ENCODE measurements at regions not wholly inside any gene's neighbourhood (a gene's known extent, or its start where the extent isn't known, plus 50 kb on each side); places are given as distances from the start of the nearest gene placed in this dataset.
"Not testable (repeated sequence)": the region's sequence is repeated elsewhere in the genome, so short reads cannot be mapped to it uniquely, and the experiment has no call there.

- DNase-seq: no peak
These were observed 326.5 kb downstream of the SATB2 start for GRCh38 chr2:199131136-199131655.

- DNase-seq: no peak
These were observed 327.2 kb downstream of the SATB2 start for GRCh38 chr2:199130501-199130900.

- no peak for DNase-seq
These were observed 329.1 kb downstream of the SATB2 start for GRCh38 chr2:199128476-199129229.

DNA sequence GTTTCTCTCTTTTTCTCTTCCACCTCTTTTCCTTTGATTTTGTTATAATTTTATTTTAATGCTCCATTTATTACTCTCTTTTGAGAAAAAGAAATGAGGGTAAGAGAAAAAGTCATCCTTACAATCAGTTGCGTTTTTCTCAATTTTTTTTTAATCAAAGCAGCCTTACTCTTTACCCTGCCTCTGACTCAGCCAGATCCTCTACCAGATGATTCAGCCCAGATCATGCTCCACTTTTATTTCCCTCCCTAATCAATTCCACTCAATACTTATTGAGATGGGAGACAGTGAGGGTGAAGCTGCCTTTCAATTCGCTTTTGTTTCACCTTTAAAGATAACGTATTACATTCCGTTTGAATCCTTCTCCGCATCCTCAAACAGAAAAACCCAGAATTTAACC lies 337.9 kb downstream of the SATB2 start:
- no peak for DNase-seq

DNA sequence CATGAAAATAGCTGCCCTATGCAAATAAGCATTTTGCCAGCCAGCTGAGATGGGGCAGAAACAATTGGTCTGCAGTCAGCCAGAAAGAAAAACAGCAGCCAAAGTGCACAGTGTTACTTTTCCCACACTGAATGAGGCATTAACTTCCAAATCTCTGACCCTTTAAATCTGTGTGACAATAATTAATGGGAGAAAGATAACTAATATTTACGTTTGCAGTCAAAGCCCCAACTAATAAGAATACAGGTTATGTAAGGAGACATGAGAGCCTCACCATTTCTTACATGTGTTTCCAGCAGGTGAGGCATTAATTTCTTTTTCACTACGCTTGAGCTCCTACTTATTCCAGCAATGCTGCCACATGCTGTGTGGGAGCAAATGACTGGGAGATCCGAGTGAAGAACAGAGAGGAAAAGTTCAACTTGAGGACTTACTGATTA lies 339.0 kb downstream of the SATB2 start:
- no peak for DNase-seq

GRCh38 chr2:199115169-199115568 lies 342.6 kb downstream of the SATB2 start:
- no peak for DNase-seq

- no peak for DNase-seq
These were observed 344.6 kb downstream of the SATB2 start for GRCh38 chr2:199113111-199113510.

GRCh38 chr2:199111458-199111857 lies 346.3 kb downstream of the SATB2 start:
- DNase-seq: no peak

- DNase-seq: no peak
These were observed 349.7 kb downstream of the SATB2 start for GRCh38 chr2:199108056-199108455.

GRCh38 chr2:199105826-199106225 lies 351.9 kb downstream of the SATB2 start:
- no peak for DNase-seq

GRCh38 chr2:199101487-199101886 lies 356.3 kb downstream of the SATB2 start:
- DNase-seq: no peak

DNA sequence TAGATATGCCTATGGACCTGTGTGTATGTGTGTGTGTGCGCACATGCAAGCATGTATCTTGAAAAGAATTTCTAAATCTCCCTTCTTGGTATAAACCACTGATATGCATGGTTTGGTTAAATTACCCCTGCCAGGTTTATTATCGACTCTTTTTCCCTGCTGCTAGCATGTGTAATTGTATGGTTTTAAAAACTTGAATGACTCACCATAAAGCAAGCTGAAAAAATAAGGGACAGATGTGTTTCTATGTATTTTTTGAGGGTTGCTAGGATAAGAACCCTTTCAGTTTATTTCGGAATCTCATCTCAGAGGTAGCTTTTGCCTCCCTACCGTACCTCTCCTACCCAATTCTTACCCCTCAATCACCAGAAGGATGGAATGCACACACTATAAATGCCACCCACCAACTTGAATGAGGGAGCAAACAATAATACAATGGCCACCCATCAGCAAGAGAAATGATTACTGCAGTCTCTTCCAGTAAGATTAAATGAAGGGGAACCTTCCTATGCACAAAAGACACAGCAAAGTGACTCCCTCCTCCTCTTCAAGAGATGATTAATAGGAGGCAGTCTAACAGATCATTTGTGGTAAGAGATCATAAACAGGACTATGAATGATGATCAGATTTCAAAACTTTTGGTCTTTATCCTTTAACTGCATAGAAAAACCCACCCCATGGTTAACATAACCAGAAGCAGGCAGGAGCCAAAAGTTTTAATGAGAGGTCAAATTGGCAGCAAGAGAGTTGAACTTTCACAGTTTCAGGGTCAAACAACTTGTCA lies 357.2 kb downstream of the SATB2 start:
- DNase-seq: no peak

- no peak for DNase-seq
These were observed 365.3 kb downstream of the SATB2 start for GRCh38 chr2:199092419-199092818.

DNA sequence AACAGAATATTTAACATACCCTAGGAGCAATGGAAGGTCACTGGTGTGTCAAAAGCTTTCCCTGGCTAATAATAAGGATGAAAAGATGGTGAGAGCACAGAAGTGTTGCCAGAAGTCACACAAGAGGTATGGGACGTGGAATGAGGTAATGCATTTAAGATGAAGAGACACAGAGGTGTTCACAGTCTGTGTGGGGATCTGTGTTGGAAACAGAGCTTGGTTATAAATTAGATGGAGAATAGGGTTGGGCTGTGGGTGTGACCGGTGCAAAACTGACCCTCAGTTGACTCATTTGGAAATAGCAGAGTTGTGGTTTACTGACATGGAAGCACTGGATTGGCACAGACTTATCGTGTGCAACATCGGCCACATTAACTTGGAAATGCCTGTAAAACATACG lies 372.5 kb downstream of the SATB2 start:
- DNase-seq: no peak

- no peak for DNase-seq
These were observed 387.3 kb downstream of the SATB2 start for GRCh38 chr2:199070322-199070949.

DNA sequence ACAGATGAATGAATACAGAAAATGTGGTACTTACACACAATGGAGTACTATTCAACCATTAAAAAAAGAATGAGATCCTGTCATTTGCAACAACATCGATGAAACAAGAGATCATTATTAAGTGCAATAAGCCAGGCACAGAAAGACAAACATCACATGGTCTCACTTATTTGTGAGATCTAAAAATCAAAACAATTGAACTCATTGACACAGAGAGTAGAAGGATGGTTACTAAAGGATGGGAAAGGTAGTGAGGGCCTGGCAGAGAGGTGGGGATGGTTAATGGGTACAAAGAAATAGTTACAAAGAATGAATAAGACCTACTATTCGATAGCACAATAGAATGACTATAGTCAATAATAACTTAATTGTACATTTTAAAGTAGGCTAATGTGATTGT lies 393.5 kb downstream of the SATB2 start:
- no peak for DNase-seq

DNA sequence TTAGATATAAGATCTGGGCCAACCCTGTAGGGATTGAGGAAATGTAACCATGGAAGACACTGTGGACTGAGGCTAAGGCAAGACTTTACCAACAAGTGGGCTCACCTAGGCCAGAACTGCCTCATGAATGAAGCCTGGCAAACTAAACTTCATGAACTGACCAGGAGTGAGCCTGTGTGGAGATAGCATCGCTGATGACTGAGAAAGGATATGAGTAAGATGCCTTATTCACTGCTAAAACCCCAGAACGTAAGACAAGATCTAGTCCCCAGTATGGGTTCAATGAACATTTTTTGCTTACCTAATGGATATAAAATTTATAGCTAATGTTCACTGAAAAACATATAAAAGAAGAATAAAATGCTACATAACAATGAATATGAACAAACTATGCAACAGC lies 399.8 kb downstream of the SATB2 start:
- DNase-seq: no peak

DNA sequence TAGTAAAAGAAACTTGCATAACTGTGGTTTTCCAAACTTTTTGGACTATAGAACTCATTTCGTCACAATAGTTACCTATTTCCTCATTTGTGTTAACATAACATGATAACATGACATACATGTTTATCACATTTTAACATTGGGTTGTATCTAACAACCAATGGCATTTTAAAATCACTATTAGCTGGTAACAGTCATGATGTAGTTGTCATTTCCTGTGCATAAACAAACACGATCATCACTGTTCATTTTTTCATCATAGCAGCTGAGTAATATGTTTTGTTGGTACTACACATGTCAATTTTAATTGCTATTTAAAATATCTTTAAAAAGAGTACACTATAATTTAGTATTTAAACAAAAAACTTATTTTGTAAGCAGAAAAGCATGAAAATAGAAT lies 402.4 kb downstream of the SATB2 start:
- no peak for DNase-seq

DNA sequence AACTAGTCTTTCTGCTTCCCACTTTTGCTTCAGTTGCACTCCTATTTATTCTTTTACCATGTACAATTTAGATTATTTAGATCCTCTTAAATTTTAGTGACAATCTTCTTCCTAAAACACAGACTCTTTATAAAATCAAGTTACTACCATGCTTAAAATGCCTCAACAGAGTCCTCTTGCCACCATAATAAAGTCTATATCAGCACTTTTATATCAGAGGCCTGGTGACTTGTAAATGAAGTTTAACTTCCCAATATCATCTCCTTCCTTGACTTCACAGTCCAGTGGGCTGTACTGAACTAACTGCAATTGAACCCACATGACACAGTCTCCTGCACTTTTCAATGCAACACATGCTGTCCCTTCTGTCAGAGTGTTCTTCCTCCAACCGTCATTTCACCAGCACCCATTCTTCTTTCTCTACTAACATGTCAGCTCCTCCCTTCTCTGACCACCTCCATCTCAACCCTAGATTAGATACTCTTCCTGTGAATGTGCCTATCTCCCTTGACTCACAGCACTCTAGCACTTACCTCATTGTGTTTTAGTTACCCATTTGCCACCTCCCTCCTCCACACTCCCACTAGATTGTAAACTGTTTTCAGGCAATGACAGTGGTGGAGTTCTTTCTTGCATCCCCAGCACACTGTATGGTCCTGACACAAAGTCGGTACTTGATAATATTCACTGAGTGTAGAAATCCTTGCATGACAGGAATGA lies 414.9 kb downstream of the SATB2 start:
- no peak for DNase-seq

DNA sequence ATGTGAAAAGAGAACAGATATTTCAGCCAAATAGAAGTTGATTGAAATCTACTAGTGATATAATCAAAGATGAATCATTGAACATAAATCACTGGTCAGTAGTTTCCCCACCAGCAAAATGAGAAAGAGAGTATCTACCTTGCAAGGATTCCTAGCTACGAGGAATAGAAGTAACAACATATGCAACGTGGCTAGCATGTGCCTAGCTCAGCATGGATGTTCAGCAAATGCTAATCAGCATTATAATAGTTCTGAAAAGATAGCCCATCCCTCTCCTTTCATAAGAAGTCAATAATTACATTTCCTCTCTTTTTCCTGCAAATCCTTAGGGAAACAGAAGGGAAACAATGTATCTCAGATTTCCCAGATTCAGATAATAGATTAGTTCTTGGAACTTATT lies 417.2 kb downstream of the SATB2 start:
- no peak for DNase-seq

DNA sequence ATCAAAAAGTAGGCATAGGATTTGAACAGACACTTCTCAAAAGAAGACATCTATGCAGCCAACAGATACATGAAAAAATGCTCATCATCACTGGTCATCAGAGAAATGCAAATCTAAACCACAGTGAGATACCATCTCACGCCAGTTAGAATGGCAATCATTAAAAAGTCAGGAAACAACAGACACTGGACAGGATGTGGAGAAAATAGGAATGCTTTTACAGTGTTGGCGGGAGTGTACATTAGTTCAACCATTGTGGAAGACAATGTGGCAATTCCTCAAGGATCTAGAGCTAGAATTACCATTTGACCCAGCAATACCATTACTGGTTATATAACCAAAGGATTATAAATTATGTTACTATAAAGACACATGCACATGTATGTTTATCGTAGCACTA lies 424.0 kb downstream of the SATB2 start:
- DNase-seq: not testable (repeated sequence)

DNA sequence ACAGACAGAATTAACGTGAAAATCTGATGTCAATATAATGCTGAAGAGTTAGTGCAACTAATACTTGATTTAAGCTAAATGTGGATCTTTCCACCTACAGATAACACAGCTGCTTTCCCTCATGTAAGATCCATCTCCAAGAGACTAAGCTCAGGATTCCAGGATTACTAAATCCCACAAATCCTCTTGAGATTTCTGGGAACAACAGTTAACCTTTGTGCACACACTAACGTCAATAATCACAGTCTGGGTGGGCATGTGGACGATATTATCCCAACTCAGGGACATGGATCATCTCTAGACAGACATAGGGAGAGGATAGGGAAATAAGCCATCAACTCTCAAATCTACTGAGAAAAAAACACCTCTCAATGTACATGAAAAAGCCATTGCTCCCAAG lies 432.6 kb downstream of the SATB2 start:
- DNase-seq: no peak

DNA sequence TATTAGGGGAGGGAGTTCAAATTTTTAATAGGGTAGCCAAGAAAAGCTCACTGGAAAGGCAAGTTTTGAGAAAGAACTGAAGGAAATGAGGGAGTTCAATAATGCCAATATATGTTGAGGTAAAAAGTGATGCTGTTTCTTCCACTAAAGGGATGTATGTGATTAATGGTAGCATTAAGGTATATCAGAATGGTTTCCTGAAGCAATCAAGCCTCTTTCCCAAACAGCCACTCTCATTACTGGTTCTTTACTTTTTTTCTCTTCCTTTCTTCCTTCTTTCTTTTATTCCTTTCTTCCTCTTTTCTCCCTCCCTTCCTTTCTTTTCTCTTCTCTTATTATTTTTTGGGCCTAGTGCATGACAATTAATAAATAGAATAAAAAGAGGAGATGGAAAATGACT lies 433.5 kb downstream of the SATB2 start:
- DNase-seq: no peak

Data from islet precursor cell (in vitro differentiated cells).